Heart right ventricle (tissue), 16 donors: ENCODE measurements at regions not wholly inside any gene's neighbourhood (a gene's known extent, or its start where the extent isn't known, plus 50 kb on each side); places are given as distances from the start of the nearest gene placed in this dataset.

Experiments
- ATAC-seq, 8 donors: fragments of 200-7000 bp; cut with Tn5 transposase; one replicate each; pipeline ENCODE4 v1.9.1; 2020; ENCODE audit warnings: mild to moderate bottlenecking in 8 of 8, moderate library complexity in 8 of 8, moderate number of reproducible peaks in 1 of 8
- DNase-seq, 2 donors: peaks; one replicate each; pipeline ENCODE4 v3.0.0-alpha.2; 2020
- H3K27ac ChIP-seq, 10 donors: fragments of 200-600 bp; sonication (generic) in 2 of 10; one replicate each; pipeline versions ENCODE4 v1.5.0 to v1.8.0; 2020 to 2022; ENCODE audit warnings: mild to moderate bottlenecking in 3 of 10
- H3K27me3 ChIP-seq, 7 donors: fragments of 200-600 bp; one replicate each; pipeline ENCODE4 v1.8.0; 2021 to 2022; ENCODE audit warnings: mild to moderate bottlenecking in 2 of 7
- H3K36me3 ChIP-seq, 9 donors: fragments of 200-600 bp; sonication (generic) in 1 of 9; one replicate each; pipeline versions ENCODE4 v1.5.0 to v1.8.0; 2020 to 2022; ENCODE audit warnings: mild to moderate bottlenecking in 2 of 9
- H3K4me1 ChIP-seq, 9 donors: fragments of 200-600 bp; sonication (generic) in 1 of 9; one replicate each; pipeline versions ENCODE4 v1.5.0 to v1.8.0; 2020 to 2022; ENCODE audit warnings: mild to moderate bottlenecking in 4 of 9
- H3K4me3 ChIP-seq, 10 donors: fragments of 200-600 bp; sonication (generic) in 2 of 10; one replicate each; pipeline versions ENCODE4 v1.5.0 to v1.8.0; 2020 to 2022; ENCODE audit warnings: mild to moderate bottlenecking in 7 of 10, moderate library complexity in 2 of 10
- H3K9me3 ChIP-seq, 11 donors: fragments of 200-600 bp in 10 of 11; sonication (generic) in 2 of 11; one replicate each; pipeline versions ENCODE4 v1.5.0 to v1.8.0; 2013 to 2022; ENCODE audit warnings: mild to moderate bottlenecking in 2 of 11, control low read depth in 1 of 11, moderate library complexity in 1 of 11
- WGBS, 2 donors: extraction: QIAGEN DNeasy Blood & Tissue Kit; methylation state at CpG; one replicate each; pipeline ENCODE4 v1.1.7; 2013; ENCODE audit warnings: inconsistent platforms in 1 of 2; 5-methylcytosine and 5-hydroxymethylcytosine counted together
- intact Hi-C, 10 donors: fragments of 100-400 bp; cut with DNase I; formaldehyde crosslinking; loops; one replicate each; pipeline versions ENCODE4 v1.11.1 to v1.14.2; 2022
- TF ChIP-seq, protein P1 (sequence below), 9 donors: fragments of 200-600 bp; sonication (generic) in 2 of 9; IDR thresholded peaks; one replicate each; pipeline versions ENCODE4 v1.5.0 to v1.8.0; 2021 to 2022; ENCODE audit warnings: antibody characterized with exemption in 9 of 9, mild to moderate bottlenecking in 5 of 9, moderate library complexity in 1 of 9
- donor health status: Arrhythmogenic right ventricular cardiomyopathy.
- donor health status: ischemic (EF 13 %, LVEDD 7.1; RV severe dilation, severe dysfunction).
- donor health status: healthy with polysubstance abuse.
- donor health status: DM: no; HTN: yes; CAD: no.
- donor health status: DM: no; HTN: no; CAD: no.
- donor health status: ischemic (EF 25% LVEDD 6.9; RV normal size, moderate dysfunction).
- donor health status: ischemic (EF 25% LVEDD 5.7; RV mildly dilated, moderate dysfunction).
- donor health status: healthy.
- donor health status: DM: yes; HTN: yes; CAD: no.
- donor health status: Ischemic cardiomyopathy.
- donor health status: ischemic (EF 35%, LVEDD 5.7; RV mildly dilated, moderate dysfunction).
- donor health status: nonischemic (EF 11% LVEDD 7.7; RV severe dilation, severe dysfunction).
- donor health status: DM: yes; HTN: yes; CAD: no.
- donor health status: PGD.
- donor health status: ischemic (EF 29% LVEDD 5.4; RV normal size, mild dysfunction).
- donor health status: nonischemic (EF 23%, LVEDD 6.1; RV moderate dilation, normal function).

GRCh38 chr4:3389233-3390215, 52.2 kb upstream of the HGFAC start:
- Histone ChIP-seq H3K27ac (peak overlapping the region in 8 of 10 donors; percentile 59 to 90 (median 70)), H3K9me3 (no peaks in the 10 kb centered on the region), H3K36me3 (no peaks in the 10 kb centered on the region), H3K4me1 (peaks cover 2 to 58% (median 49%) of the 10 kb centered on the region in 9 donors), H3K27me3 (no peaks in the 10 kb centered on the region), H3K4me3 (peak overlapping the region in 7 of 10 donors; percentile 17 to 52 (median 39))
- intact Hi-C loops = loop anchor here in 1 of 10 donors (5.0 kb wide), 1 partner anchor 97 kb away; the partner anchor contains the start of gene RGS12
- peak in 1 of 8 donors; percentile 2 for ATAC-seq
- TF ChIP-seq, protein P1, sequence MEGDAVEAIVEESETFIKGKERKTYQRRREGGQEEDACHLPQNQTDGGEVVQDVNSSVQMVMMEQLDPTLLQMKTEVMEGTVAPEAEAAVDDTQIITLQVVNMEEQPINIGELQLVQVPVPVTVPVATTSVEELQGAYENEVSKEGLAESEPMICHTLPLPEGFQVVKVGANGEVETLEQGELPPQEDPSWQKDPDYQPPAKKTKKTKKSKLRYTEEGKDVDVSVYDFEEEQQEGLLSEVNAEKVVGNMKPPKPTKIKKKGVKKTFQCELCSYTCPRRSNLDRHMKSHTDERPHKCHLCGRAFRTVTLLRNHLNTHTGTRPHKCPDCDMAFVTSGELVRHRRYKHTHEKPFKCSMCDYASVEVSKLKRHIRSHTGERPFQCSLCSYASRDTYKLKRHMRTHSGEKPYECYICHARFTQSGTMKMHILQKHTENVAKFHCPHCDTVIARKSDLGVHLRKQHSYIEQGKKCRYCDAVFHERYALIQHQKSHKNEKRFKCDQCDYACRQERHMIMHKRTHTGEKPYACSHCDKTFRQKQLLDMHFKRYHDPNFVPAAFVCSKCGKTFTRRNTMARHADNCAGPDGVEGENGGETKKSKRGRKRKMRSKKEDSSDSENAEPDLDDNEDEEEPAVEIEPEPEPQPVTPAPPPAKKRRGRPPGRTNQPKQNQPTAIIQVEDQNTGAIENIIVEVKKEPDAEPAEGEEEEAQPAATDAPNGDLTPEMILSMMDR (IDR thresholded peaks at IDR 0.05) = no peak
- DNase-seq = peak in 1 of 2 donors; percentile 9
- WGBS, 2 donors = 80 to 81% methylated on average over 32 of the region's 32 CpGs

GRCh38 chr4:3390288-3390811, 51.4 kb upstream of the HGFAC start:
- ATAC-seq (no peak), DNase-seq (peak in 1 of 2 donors; percentile 8)
- Histone ChIP-seq H3K27ac (peak overlapping the region in 1 of 10 donors; percentile 90), H3K36me3 (no peaks in the 10 kb centered on the region), H3K27me3 (no peaks in the 10 kb centered on the region), H3K4me3 (no peak overlapping the region), H3K9me3 (no peaks in the 10 kb centered on the region), H3K4me1 (peaks cover 2 to 50% (median 41%) of the 10 kb centered on the region in 9 donors)
- TF ChIP-seq, protein P1 (IDR thresholded peaks at IDR 0.05) = no peak
- WGBS, 2 donors = 91 to 94% methylated on average over 24 of the region's 24 CpGs
- intact Hi-C loops = no loop called here

DNA sequence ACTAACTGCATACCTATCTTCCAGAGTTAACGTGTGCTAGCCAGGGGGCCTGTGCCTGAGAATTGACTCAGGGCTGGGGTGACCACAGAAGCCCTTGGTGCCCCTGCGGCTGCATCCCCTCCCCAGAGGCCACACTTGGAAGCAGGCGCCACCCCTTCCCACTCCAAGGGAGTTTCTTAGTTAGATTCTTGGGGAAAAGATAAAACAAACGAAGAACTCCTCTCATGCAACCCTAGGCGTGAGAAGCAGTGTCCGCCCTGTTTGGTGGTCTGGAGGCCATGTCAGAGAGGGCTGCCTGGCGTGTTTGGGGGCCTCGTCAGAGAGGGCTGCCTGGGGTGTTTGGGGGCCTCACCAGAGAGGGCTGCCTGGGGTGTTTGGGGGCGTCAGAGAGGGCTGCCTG, 50.3 kb upstream of the HGFAC start:
- Histone ChIP-seq H3K4me1 (peaks cover 2 to 39% (median 30%) of the 10 kb centered on the region in 9 donors), H3K36me3 (no peaks in the 10 kb centered on the region), H3K27ac (no peak overlapping the region), H3K4me3 (no peak overlapping the region), H3K27me3 (no peaks in the 10 kb centered on the region), H3K9me3 (peaks cover 0 to 8% (median 0%) of the 10 kb centered on the region in 11 donors)
- DNase-seq (no peak), ATAC-seq (no peak)
- TF ChIP-seq, protein P1 (IDR thresholded peaks at IDR 0.05) = no peak
- intact Hi-C loops = no loop called here
- 96% methylated on average over 9 of the region's 9 CpGs for WGBS, 2 donors
